Upper lobe of left lung (tissue), 4 donors: ENCODE measurements at regions not wholly inside any gene's neighbourhood (a gene's known extent, or its start where the extent isn't known, plus 50 kb on each side); places are given as distances from the start of the nearest gene placed in this dataset.

Experiments
- POLR2A ChIP-seq, 4 donors: fragments of 450-650 bp; IDR thresholded peaks; one replicate each; pipeline ENCODE4 v1.5.1; 2016 to 2017; ENCODE audit warnings: antibody characterized with exemption in 4 of 4, mild to moderate bottlenecking in 2 of 4
- POLR2AphosphoS5 ChIP-seq, 2 donors: sonication (generic); formaldehyde crosslinking; IDR thresholded peaks; one replicate each; pipeline ENCODE4 v1.5.1; 2017; ENCODE audit warnings: antibody characterized with exemption in 2 of 2

GRCh38 chr5:168101352-168101751, 190.1 kb upstream of the WWC1 start:
- no peak for TF ChIP-seq POLR2AphosphoS5 (IDR thresholded peaks at IDR 0.05)
- no peak for TF ChIP-seq POLR2A (IDR thresholded peaks at IDR 0.05)
